Stomach (tissue), 8 donors: ENCODE measurements at regions not wholly inside any gene's neighbourhood (a gene's known extent, or its start where the extent isn't known, plus 50 kb on each side); places are given as distances from the start of the nearest gene placed in this dataset.
A peak's percentile ranks its signal among the peaks of the same experiment; 100 is the strongest.

Source experiments
- DNase-seq, 2 donors: peaks; one replicate each; pipeline versions ENCODE4 v3.0.0 to v3.0.0-alpha.2; 2013 to 2019
- H3K27ac ChIP-seq, 5 donors: fragments of 200-600 bp in 4 of 5; sonication (generic) in 4 of 5; one replicate each; pipeline ENCODE4 v1.5.1; 2013 to 2019; ENCODE audit warnings: mild to moderate bottlenecking in 1 of 5, moderate library complexity in 1 of 5
- H3K27me3 ChIP-seq, 3 donors: fragments of 200-600 bp; sonication (generic); one replicate each; pipeline ENCODE4 v1.5.1; 2017 to 2019; ENCODE audit warnings: mixed run types in 1 of 3
- H3K36me3 ChIP-seq, 4 donors: fragments of 200-600 bp; sonication (generic); 1 replicate in 3 of 4; 2 replicates in 1 of 4; pipeline ENCODE4 v1.5.1; 2016 to 2019
- H3K4me1 ChIP-seq, 4 donors: fragments of 200-600 bp; sonication (generic); one replicate each; pipeline ENCODE4 v1.5.1; 2016 to 2019
- H3K4me3 ChIP-seq, 4 donors: fragments of 200-600 bp; sonication (generic) in 3 of 4; one replicate each; pipeline ENCODE4 v1.5.1; 2016 to 2019; ENCODE audit warnings: mild to moderate bottlenecking in 1 of 4
- H3K9me3 ChIP-seq, 4 donors: fragments of 200-600 bp; sonication (generic); one replicate each; pipeline ENCODE4 v1.5.1; 2016 to 2019
- EP300 ChIP-seq: sonication (generic); formaldehyde crosslinking; IDR thresholded peaks from one replicate; pipeline ENCODE4 v1.6.1; 2017; ENCODE audit warnings: antibody characterized with exemption
- POLR2A ChIP-seq, 4 donors: fragments of 450-650 bp; IDR thresholded peaks; one replicate each; pipeline ENCODE4 v1.6.1; 2016; ENCODE audit warnings: antibody characterized with exemption in 4 of 4, control low read depth in 2 of 4, mild to moderate bottlenecking in 1 of 4, moderate library complexity in 1 of 4
- POLR2AphosphoS5 ChIP-seq, 3 donors: sonication (generic); formaldehyde crosslinking; IDR thresholded peaks; one replicate each; pipeline ENCODE4 v1.6.1; 2016; ENCODE audit warnings: antibody characterized with exemption in 3 of 3
- WGBS, 5 donors: extraction: QIAGEN DNeasy Blood & Tissue Kit in 3 of 5; methylation state at CpG; one replicate each; pipeline versions ENCODE4 v1.1.5 to v1.1.7; 2013 to 2018; 5-methylcytosine and 5-hydroxymethylcytosine counted together
- intact Hi-C: fragments of 100-400 bp; cut with DNase I; formaldehyde crosslinking; loops from one replicate; pipeline ENCODE4 v1.15.1; 2023; ENCODE audit warnings: low total_unique reads
- TF ChIP-seq, protein P1 (sequence below), 7 experiments: fragments of 450-650 bp in 4 of 7; fragments of 200-600 bp in 3 of 7; sonication (generic) in 3 of 7; IDR thresholded peaks; one replicate each; pipeline ENCODE4 v1.5.1; 2016 to 2019; ENCODE audit warnings: antibody characterized with exemption in 7 of 7, control low read depth in 2 of 7, mild to moderate bottlenecking in 1 of 7
- donor health status: healthy with polysubstance abuse.
- donor health status: Bipolar disorder and iron deficiency.
- donor health status: healthy.

- peaks cover 0 to 5% (median 0%) of the 10 kb centered on the region in 3 donors for H3K27me3 ChIP-seq
- intact Hi-C loops, result no loop called here
- H3K9me3 ChIP-seq, result no peaks in the 10 kb centered on the region
- H3K27ac ChIP-seq, result no peak overlapping the region
- no peak for DNase-seq
- H3K4me1 ChIP-seq, result peaks cover 0 to 4% (median 0%) of the 10 kb centered on the region in 4 donors
- TF ChIP-seq EP300, result no peak
- TF ChIP-seq, protein P1, sequence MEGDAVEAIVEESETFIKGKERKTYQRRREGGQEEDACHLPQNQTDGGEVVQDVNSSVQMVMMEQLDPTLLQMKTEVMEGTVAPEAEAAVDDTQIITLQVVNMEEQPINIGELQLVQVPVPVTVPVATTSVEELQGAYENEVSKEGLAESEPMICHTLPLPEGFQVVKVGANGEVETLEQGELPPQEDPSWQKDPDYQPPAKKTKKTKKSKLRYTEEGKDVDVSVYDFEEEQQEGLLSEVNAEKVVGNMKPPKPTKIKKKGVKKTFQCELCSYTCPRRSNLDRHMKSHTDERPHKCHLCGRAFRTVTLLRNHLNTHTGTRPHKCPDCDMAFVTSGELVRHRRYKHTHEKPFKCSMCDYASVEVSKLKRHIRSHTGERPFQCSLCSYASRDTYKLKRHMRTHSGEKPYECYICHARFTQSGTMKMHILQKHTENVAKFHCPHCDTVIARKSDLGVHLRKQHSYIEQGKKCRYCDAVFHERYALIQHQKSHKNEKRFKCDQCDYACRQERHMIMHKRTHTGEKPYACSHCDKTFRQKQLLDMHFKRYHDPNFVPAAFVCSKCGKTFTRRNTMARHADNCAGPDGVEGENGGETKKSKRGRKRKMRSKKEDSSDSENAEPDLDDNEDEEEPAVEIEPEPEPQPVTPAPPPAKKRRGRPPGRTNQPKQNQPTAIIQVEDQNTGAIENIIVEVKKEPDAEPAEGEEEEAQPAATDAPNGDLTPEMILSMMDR (IDR thresholded peaks at IDR 0.05), result no peak
- TF ChIP-seq POLR2AphosphoS5 (IDR thresholded peaks at IDR 0.05), result no peak
- TF ChIP-seq POLR2A (IDR thresholded peaks at IDR 0.05), result no peak
- no peak overlapping the region for H3K4me3 ChIP-seq
- H3K36me3 ChIP-seq, result no peaks in the 10 kb centered on the region
- 86 to 93% (median 91%) methylated on average over 3 of the region's 3 CpGs for WGBS, 5 donors
Observed at GRCh38 chr15:69865369-69865768, 232.3 kb downstream of the TLE3 start.

GRCh38 chr15:69868756-69869155 is 229.0 kb downstream of the TLE3 start:
- Histone ChIP-seq H3K4me1 (peaks cover 0 to 4% (median 0%) of the 10 kb centered on the region in 4 donors), H3K27ac (no peak overlapping the region), H3K27me3 (no peaks in the 10 kb centered on the region), H3K9me3 (peaks cover 0 to 14% (median 9%) of the 10 kb centered on the region in 4 donors), H3K4me3 (no peak overlapping the region), H3K36me3 (no peaks in the 10 kb centered on the region)
- WGBS, 5 donors, result 80 to 91% (median 86%) methylated on average over 3 of the region's 3 CpGs
- intact Hi-C loops, result no loop called here
- TF ChIP-seq POLR2A (IDR thresholded peaks at IDR 0.05) (no peak), POLR2AphosphoS5 (IDR thresholded peaks at IDR 0.05) (no peak), EP300 (no peak)
- TF ChIP-seq, protein P1 (IDR thresholded peaks at IDR 0.05), result no peak
- DNase-seq, result no peak

- 20 to 42% (median 25%) methylated on average over 2 of the region's 2 CpGs for WGBS, 5 donors
- peaks cover 0 to 20% (median 14%) of the 10 kb centered on the region in 4 donors for H3K9me3 ChIP-seq
- H3K27me3 ChIP-seq, result no peaks in the 10 kb centered on the region
- no peak overlapping the region for H3K27ac ChIP-seq
- peak in 1 of 2 donors; percentile 46 for DNase-seq
- H3K4me3 ChIP-seq, result no peak overlapping the region
- TF ChIP-seq POLR2AphosphoS5 (IDR thresholded peaks at IDR 0.05) (no peak), EP300 (no peak), POLR2A (IDR thresholded peaks at IDR 0.05) (no peak)
- TF ChIP-seq, protein P1 (IDR thresholded peaks at IDR 0.05), result no peak
- no peaks in the 10 kb centered on the region for H3K36me3 ChIP-seq
- peaks cover 0 to 4% (median 0%) of the 10 kb centered on the region in 4 donors for H3K4me1 ChIP-seq
- intact Hi-C loops, result no loop called here
Observed at GRCh38 chr15:69869291-69869690, 228.4 kb downstream of the TLE3 start.

GRCh38 chr15:69869881-69870505 is 227.7 kb downstream of the TLE3 start:
- DNase-seq, result peak in 1 of 2 donors; percentile 62
- intact Hi-C loops, result no loop called here
- peaks cover 0 to 4% (median 0%) of the 10 kb centered on the region in 4 donors for H3K4me1 ChIP-seq
- H3K36me3 ChIP-seq, result no peaks in the 10 kb centered on the region
- 71 to 79% (median 76%) methylated on average over 9 of the region's 9 CpGs for WGBS, 5 donors
- no peak overlapping the region for H3K4me3 ChIP-seq
- no peak for TF ChIP-seq POLR2AphosphoS5 (IDR thresholded peaks at IDR 0.05)
- H3K9me3 ChIP-seq, result peaks cover 0 to 26% (median 21%) of the 10 kb centered on the region in 4 donors
- no peaks in the 10 kb centered on the region for H3K27me3 ChIP-seq
- no peak overlapping the region for H3K27ac ChIP-seq

DNA sequence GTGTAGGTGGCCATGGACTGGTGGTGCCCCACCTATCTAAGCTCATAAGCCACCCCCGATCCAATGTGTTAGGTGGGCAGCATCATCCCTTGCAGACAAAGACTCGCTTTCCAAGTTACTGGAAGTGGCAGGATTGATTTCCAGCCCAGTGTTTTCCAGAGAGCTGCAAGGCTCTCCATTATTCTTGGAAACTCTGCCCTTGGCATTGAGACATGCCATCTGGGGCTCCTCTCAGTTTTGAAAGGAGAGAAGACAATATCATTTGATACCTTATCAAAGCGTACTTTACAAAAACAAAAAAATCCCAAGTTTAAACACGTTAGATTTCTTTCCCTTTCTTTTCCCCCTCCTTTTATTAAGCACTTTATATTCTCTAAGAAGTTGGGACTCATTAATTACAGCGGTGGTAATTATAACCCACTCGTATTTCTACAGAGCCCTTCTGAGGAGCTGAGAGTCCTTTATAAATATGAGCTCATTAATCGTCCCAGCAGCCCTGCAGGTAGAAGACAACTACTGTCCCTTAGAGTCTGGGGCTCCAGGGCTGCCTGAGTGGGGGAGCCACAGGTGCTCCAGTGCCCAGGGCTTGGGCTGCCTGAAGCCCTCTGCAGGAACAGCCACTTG is 226.1 kb downstream of the TLE3 start:
- Histone ChIP-seq H3K27me3 (no peaks in the 10 kb centered on the region), H3K4me3 (no peak overlapping the region), H3K27ac (no peak overlapping the region), H3K4me1 (peaks cover 0 to 4% (median 0%) of the 10 kb centered on the region in 4 donors), H3K36me3 (no peaks in the 10 kb centered on the region), H3K9me3 (peaks cover 0 to 26% (median 21%) of the 10 kb centered on the region in 4 donors)
- 67 to 81% (median 74%) methylated on average over 7 of the region's 7 CpGs for WGBS, 5 donors
- intact Hi-C loops, result no loop called here
- TF ChIP-seq, protein P1 (IDR thresholded peaks at IDR 0.05), result no peak
- TF ChIP-seq POLR2AphosphoS5 (IDR thresholded peaks at IDR 0.05) (no peak), POLR2A (IDR thresholded peaks at IDR 0.05) (no peak), EP300 (no peak)
- DNase-seq, result no peak
